GM18951 (cell line): ENCODE measurements at regions not wholly inside any gene's neighbourhood (a gene's known extent, or its start where the extent isn't known, plus 50 kb on each side); places are given as distances from the start of the nearest gene placed in this dataset.

Experiments used
- POLR2A ChIP-seq: IDR thresholded peaks from 4 replicates; pipeline ENCODE4 v1.6.1; 2011; ENCODE audit warnings: mild to moderate bottlenecking; ENCODE audit not compliant: insufficient read length, insufficient read depth; ENCODE audit errors: extremely low read depth
- in situ Hi-C: fragments of 300-500 bp; cut with MboI; formaldehyde crosslinking; loops from one replicate; pipeline ENCODE4 v1.12.0; 2022; ENCODE audit warnings: low sequenced_read_pairs, mixed read lengths, inconsistent platforms; ENCODE audit not compliant: unreplicated experiment

GRCh38 chr5:173786286-173787187, 101.6 kb upstream of the CPEB4 start:
- in situ Hi-C loops = no loop called here
- TF ChIP-seq POLR2A = no peak

- in situ Hi-C loops = no loop called here
- TF ChIP-seq POLR2A = no peak
Observed at GRCh38 chr5:173789031-173789920, 98.9 kb upstream of the CPEB4 start.

- TF ChIP-seq POLR2A = no peak
- in situ Hi-C loops = no loop called here
Observed at GRCh38 chr5:173790177-173790719, 97.9 kb upstream of the CPEB4 start.

GRCh38 chr5:173790836-173791546, 97.2 kb upstream of the CPEB4 start:
- TF ChIP-seq POLR2A = no peak
- in situ Hi-C loops = no loop called here

GRCh38 chr5:173791878-173792277, 96.3 kb upstream of the CPEB4 start:
- in situ Hi-C loops = no loop called here
- TF ChIP-seq POLR2A = no peak

- in situ Hi-C loops = no loop called here
- TF ChIP-seq POLR2A = no peak
Observed at GRCh38 chr5:173792781-173793547, 95.2 kb upstream of the CPEB4 start.

- in situ Hi-C loops = no loop called here
- TF ChIP-seq POLR2A = no peak
Observed at GRCh38 chr5:173793648-173794548, 94.3 kb upstream of the CPEB4 start.

- in situ Hi-C loops = no loop called here
- TF ChIP-seq POLR2A = no peak
Observed at GRCh38 chr5:173794901-173795416, 93.2 kb upstream of the CPEB4 start.

- in situ Hi-C loops = no loop called here
Observed at GRCh38 chr5:173795601-173796000, 92.5 kb upstream of the CPEB4 start.

GRCh38 chr5:173796721-173797495, 91.2 kb upstream of the CPEB4 start:
- no peak for TF ChIP-seq POLR2A
- in situ Hi-C loops = no loop called here

More at GRCh38 chr5:173795601-173796000, 92.5 kb upstream of the CPEB4 start:
- no peak for TF ChIP-seq POLR2A
